Fibroblast of the conjunctiva (primary cell): ENCODE measurements at regions not wholly inside any gene's neighbourhood (a gene's known extent, or its start where the extent isn't known, plus 50 kb on each side); places are given as distances from the start of the nearest gene placed in this dataset.
A peak's percentile ranks its signal among the peaks of the same experiment; 100 is the strongest.

Experiments
- DNase-seq: peaks from one replicate; pipeline ENCODE4 v3.0.0-alpha.2; 2010; ENCODE audit warnings: low read depth

DNA sequence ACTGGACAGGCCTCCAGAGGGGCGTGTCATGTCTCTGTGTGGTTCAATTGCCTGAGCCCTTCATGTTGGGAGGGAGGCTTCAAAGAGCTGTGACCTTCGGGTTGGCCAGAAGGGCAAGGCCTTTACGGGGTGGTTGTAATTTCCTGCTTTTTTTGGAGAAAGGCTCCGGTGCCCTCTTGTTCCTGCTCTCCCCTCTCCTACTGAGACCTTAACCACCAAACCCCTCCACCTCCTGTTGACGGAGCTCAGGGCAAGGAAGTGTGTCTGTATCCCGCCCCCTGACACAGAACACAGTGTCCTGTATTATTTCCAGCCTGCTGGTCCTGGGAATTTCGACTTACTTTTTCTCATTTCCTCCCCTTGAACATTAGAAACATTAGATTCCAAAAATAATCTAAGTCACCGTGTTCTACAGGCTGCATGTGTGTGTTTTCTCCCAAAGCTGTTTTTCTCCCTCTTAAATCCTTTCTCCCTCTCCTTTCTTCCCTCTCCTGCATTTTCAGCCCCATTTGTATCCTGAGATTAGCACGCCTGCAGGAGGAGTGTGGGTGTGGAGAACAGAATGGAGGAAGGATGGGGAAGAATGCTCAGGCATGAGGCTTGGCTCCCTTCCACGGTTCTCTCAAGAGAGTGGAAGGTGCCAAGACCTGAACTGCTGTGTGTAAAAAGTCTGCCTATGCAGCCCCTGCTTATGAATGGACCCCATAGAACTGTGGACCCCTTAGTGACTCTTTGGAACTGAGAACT, 285.4 kb upstream of the ROPN1 start:
- DNase-seq, result no peak

DNA sequence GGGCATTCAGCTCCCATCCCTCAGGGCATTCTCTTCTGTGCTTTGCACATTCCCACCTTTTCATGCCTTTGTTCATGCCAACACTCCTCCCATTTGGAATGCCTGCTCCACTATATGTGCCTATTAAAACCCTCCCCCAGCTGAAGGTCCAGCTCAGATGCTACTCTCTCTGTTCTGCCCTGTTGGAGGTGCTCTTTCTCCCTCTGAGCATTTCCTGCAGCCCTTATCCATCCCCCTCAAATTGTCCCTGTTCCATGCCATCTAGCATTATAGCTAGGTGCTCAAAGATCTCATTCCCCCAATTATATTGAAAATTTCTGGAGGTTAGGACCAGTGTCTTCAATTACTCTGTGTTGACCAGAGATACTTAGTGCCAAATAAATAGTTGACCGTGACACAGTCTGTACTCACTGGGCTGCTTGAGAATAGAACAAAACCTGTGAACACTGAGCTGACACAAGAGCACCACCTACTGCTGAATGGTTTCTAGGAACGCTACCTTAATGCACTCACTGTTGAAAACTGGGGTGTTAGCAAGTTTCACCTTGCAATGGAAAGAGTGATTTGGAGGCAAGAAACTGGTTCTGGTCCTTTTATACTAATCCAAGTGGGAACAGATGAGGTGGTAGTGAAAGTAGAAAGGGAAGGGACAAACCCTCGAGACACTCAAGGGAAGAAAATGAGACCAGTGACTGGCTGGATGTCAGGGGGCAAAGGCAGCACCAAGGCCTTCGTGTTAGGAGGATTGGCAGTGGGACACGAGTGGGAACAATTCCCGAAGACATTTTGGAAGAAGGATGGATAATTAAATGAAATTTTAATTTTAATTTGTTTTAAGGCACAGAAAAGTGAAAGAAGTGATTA, 289.8 kb upstream of the ROPN1 start:
- no peak for DNase-seq

DNA sequence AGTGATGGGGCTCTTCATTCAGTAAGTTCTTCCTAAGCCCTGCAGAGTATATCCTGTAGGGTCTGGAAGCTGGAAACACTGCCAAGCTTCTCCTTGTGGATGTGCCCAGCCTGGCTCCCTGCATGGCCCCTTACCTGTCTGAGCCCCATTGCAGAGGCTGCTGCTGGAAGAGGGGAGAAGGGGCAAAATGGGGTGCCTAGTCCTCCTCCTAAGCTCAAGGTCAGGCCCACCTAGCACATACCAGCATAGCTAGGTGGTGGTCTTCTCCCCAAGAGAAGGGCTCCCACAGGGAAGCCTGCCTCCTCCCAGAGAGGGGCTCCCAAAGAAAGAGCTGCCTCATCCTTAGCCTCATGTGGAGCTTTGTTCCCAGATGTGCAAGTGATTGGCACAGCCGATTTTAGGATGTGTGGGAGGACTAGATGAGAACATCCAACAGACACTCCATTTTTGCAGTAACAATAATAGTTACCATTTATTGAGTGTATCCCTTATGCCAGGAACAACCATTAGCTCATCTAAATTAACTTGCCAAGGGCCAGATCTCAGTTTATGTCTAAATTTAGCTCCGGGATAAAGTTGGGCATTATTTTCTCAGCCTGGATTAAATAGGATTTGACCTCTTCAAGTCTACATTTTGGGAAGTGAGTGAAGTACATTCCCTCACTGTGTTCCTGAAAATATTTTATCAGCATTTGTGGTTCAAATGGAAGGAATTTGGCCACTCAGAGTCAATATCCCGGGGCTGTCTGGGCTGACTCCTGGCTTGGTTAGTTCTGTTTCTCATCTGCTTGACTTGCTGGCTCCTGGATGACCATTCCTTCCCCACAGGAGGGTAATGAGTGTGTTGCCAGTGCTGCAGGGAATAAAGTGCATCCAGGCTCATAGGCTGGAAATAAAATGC, 291.1 kb upstream of the ROPN1 start:
- DNase-seq, result no peak

DNA sequence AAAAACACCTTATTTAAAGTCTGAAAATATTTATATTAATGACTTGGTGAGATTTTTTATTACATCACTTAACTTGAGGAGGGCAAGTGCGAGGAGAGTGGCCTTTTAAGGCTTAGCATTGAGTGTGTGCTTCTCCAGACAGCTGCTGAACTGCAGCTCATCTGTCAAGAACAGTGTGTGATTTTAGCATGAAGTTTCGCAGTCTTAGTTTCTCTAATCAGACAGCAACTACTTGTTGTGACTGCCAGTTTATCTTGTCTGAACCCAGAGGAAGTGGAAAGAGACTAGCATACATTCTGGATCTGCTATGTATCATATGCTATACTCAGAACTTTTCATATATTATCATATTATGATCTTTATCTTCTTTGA, 291.7 kb upstream of the ROPN1 start:
- no peak for DNase-seq

DNA sequence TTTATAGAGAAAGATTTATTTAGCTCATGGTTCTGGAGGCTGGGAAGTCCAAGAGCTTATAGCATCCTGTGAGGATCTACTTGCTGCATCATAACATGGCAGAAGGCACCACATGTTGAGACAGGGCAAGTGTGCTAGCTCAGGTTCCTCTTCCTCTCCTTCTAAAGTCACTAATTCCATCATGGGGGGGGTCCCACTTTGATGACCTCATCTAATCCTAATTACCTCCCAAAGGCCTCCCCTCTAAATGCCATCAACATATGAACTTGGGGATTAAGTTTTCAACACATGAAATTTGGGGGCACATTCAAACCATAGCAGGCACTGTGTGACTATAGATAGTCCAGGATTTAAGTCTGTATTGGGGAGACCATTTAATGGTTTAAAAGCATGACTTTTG, 297.1 kb upstream of the ROPN1 start:
- DNase-seq, result no peak

DNA sequence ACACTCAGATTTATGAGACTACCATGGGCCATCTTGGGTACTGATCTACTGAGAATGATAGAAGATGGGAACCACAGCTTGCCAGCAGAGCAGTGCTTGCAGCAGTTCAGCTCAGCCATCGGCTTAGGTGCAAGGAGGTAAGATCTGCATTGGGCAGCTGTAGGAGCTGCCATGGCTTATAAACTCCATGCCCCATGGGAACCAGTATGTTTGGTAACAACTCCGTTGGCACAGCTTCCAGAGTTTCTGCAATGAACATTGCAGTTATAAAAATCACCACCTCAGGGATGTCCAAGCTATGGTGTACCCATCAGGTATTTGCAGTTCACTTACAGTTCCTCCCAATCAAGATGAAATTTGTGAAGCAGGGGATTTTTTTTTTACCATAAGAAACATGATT, 299.1 kb upstream of the ROPN1 start:
- DNase-seq, result no peak

DNA sequence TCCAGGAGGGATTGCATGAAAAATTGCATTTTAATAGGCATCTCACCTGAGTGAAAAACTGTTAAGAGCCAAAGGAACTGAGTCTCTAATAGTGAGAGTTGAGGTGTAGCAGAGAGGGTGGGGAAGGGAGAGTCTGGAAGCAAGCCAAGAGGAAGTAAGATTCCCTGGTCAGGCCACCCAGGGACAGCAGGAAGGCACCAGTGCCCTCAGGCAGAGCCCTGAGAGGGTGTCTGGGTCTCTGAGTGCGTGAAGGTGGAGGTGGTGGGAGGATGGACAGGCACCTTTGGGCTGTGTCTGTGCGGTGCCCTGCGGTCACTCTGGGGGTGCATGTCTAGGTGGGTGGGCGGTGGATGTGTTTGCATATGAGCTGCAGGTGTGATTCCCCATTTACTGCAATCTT, 300.4 kb upstream of the ROPN1 start:
- DNase-seq, result no peak

DNA sequence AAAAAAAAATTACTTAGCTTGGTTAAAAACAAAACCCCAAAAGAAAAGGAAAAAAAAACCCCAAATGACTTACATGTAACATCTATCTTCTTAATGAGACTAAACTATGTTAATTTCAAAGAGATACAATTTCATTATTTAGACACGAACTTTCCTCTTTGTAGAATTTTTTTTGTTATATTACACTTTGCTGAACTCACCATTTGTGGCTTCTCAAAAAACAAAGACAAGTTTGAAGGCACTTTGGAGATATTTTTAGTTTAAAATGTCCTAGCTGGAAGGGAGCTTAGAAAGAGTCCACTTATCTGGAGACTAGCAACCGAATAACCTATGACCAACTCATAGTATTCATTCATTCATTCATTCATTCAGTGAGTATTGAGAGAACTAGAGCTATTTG, 301.7 kb upstream of the ROPN1 start:
- no peak for DNase-seq

DNA sequence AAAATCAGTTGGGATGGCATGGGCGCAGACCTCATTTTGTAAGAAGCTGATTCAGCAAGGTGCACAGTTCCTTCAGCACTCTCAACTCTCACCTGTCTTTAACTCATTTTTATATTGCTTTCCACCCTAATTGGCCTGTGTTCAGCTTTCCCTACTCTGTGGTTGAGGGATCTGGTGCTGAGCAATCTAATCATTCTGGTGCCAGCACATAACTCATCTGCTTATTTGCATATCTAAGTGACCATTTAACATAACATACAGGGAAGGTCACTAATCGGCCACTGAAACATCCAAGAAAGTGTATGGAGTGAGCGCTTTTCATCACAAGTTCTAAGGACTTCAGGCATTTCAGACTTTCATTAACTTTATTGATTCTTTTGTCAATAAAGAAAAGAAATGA, 303.4 kb upstream of the ROPN1 start:
- DNase-seq, result no peak

DNA sequence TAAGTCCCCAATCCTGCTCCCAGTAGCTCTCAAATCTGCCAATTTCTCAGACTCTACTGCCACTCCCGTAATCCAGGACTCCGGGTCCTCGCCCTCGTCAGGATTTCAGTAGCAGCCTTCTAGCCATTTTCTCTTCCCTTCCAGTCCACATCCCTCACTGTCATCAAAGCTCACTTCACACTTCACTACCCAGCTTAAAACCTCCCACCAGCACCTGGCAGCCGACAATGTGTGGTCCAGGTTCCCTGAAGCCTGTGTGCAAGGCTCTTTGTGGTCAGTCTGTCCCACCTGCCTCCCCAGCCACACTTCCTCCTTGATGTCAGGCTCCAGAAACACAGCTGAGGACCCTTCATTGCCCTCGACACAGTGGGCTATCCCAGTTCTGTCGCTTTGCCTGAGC, 304.5 kb upstream of the ROPN1 start:
- DNase-seq, result no peak

DNA sequence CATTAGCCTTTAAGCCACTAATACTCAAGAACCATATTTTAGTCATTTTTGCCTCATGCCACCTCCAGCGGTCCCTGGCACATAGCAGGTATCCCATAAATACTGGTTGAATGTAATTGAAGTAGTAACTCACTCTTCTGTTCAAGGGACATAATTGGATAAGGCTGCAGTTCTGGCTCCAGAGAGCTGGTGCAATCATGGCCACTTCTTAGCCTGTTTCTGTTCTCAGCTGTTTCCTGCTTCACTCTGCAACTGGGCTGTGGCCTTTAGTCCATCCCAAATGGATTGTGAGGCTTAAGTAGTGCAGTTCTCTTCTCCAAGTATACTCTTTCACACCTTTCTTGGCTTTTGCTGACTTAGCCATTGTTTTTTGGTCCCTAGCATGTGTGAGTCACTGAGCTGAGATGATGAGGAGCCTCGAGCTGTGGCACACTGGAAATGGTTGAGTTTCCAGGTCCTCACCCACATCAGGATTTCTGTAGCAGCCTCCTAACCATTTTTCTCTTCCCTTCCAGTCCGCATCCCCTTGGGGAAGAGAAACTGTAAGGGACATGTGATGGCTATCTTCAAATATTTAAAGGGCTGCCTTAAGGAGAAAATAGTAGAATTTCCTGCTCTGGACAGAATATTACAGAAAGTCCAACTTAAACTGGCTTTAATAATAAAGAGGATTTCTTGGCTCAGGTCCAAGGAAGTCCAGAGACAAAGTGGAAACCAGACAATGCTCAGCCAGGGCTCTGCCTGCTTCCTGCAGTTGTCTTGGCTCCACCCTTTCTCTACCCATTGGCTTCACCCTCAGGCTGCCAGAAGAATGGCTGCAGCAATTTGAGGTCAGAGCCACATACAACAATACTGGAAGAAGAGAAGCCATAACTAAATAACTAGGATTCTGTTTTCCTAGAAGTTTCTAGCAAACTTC, 305.4 kb upstream of the ROPN1 start:
- DNase-seq, result no peak

DNA sequence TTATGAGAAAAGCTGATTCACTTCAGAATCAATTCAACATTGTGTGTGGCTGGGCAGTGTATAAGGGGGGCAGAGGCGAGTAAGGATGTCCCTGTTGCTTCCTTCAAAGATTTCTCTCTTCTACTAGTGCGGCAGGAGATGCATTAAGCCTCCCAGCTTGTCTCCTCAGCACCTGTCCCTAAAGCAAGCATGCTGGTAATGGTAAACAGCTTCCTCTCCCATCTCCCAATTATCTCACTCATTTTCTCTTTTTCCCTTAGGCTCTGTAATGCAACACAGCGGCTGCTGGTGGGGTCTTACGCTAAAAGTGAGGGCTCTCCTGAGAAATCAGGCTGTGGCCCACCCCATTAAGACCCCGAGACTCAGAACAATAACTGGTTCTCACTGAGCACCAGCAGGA, 306.4 kb upstream of the ROPN1 start:
- DNase-seq, result no peak

DNA sequence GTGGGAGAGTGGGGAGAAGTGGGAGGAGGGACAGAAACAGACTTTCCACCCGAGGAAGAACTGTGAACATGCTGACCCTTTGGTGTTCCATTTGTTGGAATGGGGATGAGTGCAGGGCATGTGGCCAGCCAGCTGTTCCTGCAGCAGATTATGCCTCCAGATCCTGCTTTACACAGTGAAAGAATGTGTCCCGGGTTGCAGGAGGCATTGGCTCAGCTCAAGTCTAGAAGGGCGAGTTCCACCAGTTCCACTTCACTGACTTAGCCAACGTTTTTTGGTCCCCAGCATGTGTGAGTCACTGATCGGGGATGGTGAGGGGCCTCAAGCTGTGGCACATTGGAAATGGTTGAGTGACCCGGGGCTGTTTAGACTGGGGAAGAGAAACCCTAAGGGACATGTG, 307.0 kb upstream of the ROPN1 start:
- DNase-seq, result no peak

DNA sequence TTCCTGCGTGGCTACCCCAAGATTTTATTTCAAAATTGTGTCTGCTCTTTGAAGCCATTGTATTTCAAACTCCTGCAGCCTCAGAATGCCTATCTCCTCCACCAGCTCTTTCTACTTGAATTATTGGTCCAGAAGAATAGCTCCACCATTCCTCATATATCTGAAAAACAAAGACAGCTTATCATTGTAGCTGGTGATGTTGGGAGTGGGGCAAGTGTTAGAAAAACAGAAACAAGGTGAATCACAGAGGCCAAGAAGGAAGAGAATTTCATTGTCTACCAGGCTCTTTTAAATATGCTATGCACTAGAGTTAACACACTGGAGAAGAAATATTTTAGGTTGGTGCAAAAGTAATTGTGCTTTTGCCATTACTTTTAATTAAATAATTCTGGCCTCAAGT, 307.9 kb upstream of the ROPN1 start:
- DNase-seq, result no peak

DNA sequence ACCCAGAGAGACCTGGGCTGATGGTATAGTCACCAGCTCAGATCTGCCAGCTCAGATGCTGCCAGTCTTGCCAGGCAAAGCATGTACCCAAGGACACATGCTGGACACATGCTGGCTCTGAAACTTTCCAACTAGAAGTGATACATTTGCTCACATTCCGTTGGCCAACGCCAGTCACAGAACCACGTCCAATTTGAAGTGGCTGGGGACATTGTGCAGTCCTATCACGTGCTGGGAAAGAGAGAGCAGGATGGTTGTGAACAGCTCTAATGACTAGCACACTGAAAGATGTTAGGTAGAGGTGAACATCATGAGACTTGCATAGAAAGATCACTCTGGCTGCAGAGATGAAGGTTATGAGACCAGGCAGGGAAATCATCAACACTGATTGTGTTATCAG, 308.5 kb upstream of the ROPN1 start:
- DNase-seq, result no peak

DNA sequence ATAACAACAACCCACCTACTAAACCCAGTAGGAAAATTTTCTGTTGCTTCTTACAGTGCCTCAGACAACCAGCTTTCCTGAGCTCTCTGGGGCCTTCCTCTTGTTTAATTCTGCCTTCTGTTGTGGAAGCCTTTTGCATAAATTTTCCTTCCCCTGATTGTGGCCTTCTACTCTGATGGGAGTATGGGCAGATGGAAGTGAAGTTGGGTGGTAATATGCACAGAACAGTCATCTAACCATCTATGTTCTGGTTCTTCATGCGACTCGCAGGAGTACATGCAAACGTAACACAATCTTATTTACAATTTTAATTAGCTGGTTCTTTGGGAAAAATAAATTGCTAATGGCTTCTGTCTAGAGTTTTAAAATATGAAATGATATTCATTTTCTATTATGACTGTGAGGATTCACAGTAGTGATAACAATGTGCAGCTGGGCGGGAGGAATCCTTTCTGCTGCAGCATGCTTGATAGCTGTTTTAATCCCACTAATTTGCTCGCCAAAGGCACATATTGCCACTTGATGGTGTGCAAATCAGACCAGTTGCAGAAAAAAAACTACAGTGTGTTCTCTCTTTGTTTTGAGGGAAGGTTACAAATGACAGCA, 311.5 kb upstream of the ROPN1 start:
- DNase-seq, result no peak

DNA sequence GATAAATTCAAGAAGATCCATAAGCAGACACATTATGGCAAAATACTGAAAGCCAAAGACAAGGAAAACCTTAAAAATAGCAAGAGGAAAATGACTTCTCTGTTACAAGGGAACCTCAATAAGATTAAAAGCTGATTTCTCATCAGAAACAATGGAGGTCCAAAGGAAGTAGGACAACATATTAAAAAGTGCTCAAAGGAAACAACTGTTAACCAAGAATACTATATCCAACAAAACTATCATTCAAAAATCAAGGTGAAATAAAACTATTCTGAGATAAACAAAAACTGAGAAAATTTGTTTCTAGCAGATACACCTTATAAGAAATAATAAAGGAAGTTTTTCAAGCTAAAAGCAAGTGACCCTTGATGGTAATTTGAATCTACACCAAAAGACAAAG, 314.7 kb upstream of the ROPN1 start:
- no peak for DNase-seq

DNA sequence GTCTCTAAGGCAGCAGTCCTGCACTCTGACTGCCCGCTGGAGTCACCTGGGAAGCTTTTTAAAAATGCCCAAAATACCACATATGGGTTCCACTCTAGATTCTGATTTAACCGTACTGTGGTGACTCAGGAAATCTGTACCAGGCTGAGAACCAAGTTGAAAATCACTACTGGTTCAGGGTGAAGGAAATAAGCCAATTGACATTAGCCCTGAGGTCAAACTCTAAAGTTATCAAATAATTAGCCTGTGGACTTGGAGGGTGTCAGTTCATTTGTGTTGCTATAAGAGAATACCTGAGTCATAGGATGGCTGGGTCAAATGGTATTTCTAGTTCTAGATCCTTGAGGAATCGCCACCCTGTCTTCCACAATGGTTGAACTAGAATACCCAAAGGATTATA, 321.7 kb upstream of the ROPN1 start:
- DNase-seq, result no peak

DNA sequence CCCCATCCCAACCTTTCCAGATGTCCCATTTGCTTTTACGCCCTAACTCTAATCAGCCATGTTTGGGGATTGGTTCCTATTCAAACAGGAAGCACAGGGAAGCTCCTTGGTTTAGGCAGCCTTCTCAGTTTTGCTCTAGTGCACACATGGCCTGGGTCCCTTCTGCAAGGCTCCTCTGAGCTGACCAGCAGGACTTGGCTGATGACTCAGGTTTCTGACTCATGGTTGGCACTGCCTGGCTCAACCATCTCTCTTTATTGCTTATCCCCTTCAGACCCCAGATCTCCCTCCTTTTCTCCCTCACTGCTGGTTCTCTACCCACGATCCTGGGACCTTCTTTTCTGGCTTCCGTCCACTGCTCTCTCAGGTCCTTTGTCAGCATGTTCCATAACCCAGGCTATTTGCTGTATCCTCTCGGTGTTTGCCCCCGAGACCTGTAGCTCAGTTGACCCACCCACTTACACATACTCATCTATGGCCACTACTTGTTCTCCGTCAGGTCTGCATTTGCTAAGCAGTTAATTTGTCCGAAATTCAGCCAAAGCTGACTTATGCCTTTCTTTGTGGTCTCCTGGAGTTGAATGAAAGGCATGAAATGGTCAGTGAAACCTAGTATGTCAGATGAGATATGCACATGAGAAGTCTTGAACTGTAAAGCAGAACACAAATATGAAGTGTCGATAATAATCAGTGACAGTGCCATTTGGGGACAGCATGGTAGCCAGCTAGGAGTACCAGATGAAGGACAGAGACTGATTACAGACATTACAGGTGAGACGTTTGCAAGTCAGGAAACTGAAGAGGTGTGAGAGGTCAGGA, 323.5 kb upstream of the ROPN1 start:
- DNase-seq, result peak; percentile 4

DNA sequence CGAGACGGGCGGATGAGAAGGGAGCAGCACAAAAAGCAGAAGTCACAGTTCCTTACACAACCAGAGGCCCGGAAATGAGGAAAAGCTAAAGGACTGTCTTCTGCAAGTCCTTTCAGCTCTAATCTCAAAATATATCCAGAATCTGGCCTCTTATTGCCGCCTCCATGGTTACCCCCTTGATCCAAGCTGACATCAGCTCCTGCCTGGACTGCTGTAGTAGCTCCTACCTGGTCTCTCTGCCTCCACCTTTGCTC, 324.0 kb upstream of the ROPN1 start:
- DNase-seq, result no peak

DNA sequence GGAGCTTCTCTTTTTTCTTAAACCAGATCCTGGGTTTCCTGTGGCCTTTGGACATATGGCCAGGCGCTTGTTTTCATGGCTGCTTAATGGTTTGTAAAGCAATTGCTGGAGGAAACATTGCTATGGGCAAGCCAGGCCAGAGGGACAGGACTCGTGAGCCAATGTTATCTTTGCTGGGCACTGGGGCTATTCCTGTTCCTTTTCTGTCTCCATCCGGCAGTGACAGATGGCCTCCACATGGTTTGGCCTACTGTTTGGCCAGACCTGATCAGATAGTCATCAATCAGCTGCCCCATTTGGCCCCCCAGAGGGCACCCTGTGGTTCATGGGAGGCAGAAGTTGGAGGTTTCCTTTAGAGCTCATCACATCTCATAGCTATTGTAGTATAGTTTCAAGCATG, 326.1 kb upstream of the ROPN1 start:
- DNase-seq, result no peak
